ENCODE measurements at regions not wholly inside any gene's neighbourhood (a gene's known extent, or its start where the extent isn't known, plus 50 kb on each side); places are given as distances from the start of the nearest gene placed in this dataset.

GRCh38 chr2:44110444-44110843 is 58.2 kb upstream of the PPM1B start:
- Histone ChIP-seq H3K27ac (ENCODE audit: control insufficient read depth, insufficient read depth) (no peak overlapping the region), H3K9ac (ENCODE audit: control insufficient read depth, insufficient read depth, low read length) (no peak overlapping the region), H4K20me1 (ENCODE audit: control insufficient read depth, insufficient read depth) (no peaks in the 10 kb centered on the region), H2AFZ (ENCODE audit: control insufficient read depth, low read depth, low read length) (no peak overlapping the region), H3K4me2 (ENCODE audit: control insufficient read depth, insufficient read depth) (no peak overlapping the region), H3K79me2 (ENCODE audit: control insufficient read depth, insufficient read depth, low read length) (no peaks in the 10 kb centered on the region), H3K4me3 (no peak overlapping the region), H3K36me3 (ENCODE audit: control insufficient read depth in 2 of 2, insufficient read depth in 2 of 2, low read length in 1 of 2) (no peaks in the 10 kb centered on the region), H3K4me1 (ENCODE audit: control insufficient read depth, insufficient read depth, low read length) (peaks cover 10% of the 10 kb centered on the region), H3K27me3 (replicated peaks in 1 of 2; ENCODE audit: control insufficient read depth in 2 of 2, insufficient read depth in 2 of 2, low read length in 1 of 2) (no peaks in the 10 kb centered on the region), H3K9me3 (replicated peaks; ENCODE audit: control insufficient read depth, insufficient read depth, low read length) (no peaks in the 10 kb centered on the region)
- no peak for FAIRE-seq
- WGBS (ENCODE audit: insufficient coverage, insufficient replicate concordance, low lambda C conversion rate, missing lambda C conversion rate), result 15% methylated on average over 2 of the region's 2 CpGs
- ChIA-PET POLR2A (no interaction called here), CTCF (interaction anchor here (0.9 kb wide), 1 partner anchor 23 kb away, joined by 3 read pairs; no protein-coding TSS in a partner anchor), RAD21 (ENCODE audit: unreplicated experiment) (interaction anchor here (0.6 kb wide), 1 partner anchor 20 kb away, joined by 3 read pairs; no protein-coding TSS in a partner anchor), SMC1A (ENCODE audit: uncharacterized antibody, unreplicated experiment) (interaction anchor here (1.4 kb wide), 1 partner anchor 22 kb away, joined by 4 read pairs; no protein-coding TSS in a partner anchor)
- no peak for DNase-seq (ENCODE audit: low read depth, low spot score)
- no peak for TF ChIP-seq MYC (IDR thresholded peaks at IDR 0.05; ENCODE audit: insufficient read depth, insufficient read length, insufficient replicate concordance, low read length, severe bottlenecking)
- ATAC-seq, result no peak
- in situ Hi-C loops (cut with MboI), result no loop called here
- no TSS peak for BruUV-seq (replicated peaks)
- intact Hi-C loops (cut with micrococcal nuclease; ENCODE audit: unreplicated experiment), result no loop called here

GRCh38 chr2:44112096-44112495 is 56.6 kb upstream of the PPM1B start:
- DNase-seq (ENCODE audit: low read depth, low spot score) (no peak), FAIRE-seq (no peak), ATAC-seq (no peak)
- no peaks in the 10 kb centered on the region for H3K36me3 ChIP-seq (ENCODE audit: control insufficient read depth in 2 of 2, insufficient read depth in 2 of 2, low read length in 1 of 2)
- TF ChIP-seq MEF2A (IDR thresholded peaks at IDR 0.05; ENCODE audit: insufficient read depth, low read depth, low read length) (no peak), CEBPZ (IDR thresholded peaks at IDR 0.05; ENCODE audit: low read depth, low read length) (no peak), JUND (IDR thresholded peaks at IDR 0.05; ENCODE audit: low read depth, low read length) (no peak), RB1 (IDR thresholded peaks at IDR 0.05; ENCODE audit: borderline replicate concordance) (no peak), RAD51 (IDR thresholded peaks at IDR 0.05) (no peak)
- no TSS peak for BruUV-seq (replicated peaks)
- in situ Hi-C loops (cut with MboI), result no loop called here
- no peak overlapping the region for H3K9ac ChIP-seq (ENCODE audit: control insufficient read depth, insufficient read depth, low read length)
- H3K27me3 ChIP-seq (replicated peaks in 1 of 2; ENCODE audit: control insufficient read depth in 2 of 2, insufficient read depth in 2 of 2, low read length in 1 of 2), result no peaks in the 10 kb centered on the region
- H2AFZ ChIP-seq (ENCODE audit: control insufficient read depth, low read depth, low read length), result no peak overlapping the region
- H3K4me2 ChIP-seq (ENCODE audit: control insufficient read depth, insufficient read depth), result no peak overlapping the region
- ChIA-PET POLR2A (no interaction called here), CTCF (interaction anchor here (0.6 to 1.5 kb wide), 3 partner anchors 14 to 1913 kb away, joined by 3 read pairs; no protein-coding TSS in a partner anchor), SMC1A (ENCODE audit: uncharacterized antibody, unreplicated experiment) (no interaction called here), RAD21 (ENCODE audit: unreplicated experiment) (no interaction called here)
- no peaks in the 10 kb centered on the region for H4K20me1 ChIP-seq (ENCODE audit: control insufficient read depth, insufficient read depth)
- H3K4me3 ChIP-seq, result no peak overlapping the region
- intact Hi-C loops (cut with micrococcal nuclease; ENCODE audit: unreplicated experiment), result no loop called here
- no peak overlapping the region for H3K27ac ChIP-seq (ENCODE audit: control insufficient read depth, insufficient read depth)
- H3K79me2 ChIP-seq (ENCODE audit: control insufficient read depth, insufficient read depth, low read length), result no peaks in the 10 kb centered on the region
- H3K4me1 ChIP-seq (ENCODE audit: control insufficient read depth, insufficient read depth, low read length), result peaks cover 6% of the 10 kb centered on the region
- H3K9me3 ChIP-seq (replicated peaks; ENCODE audit: control insufficient read depth, insufficient read depth, low read length), result no peaks in the 10 kb centered on the region
